Neuronal stem cell (in vitro differentiated cells): ENCODE measurements at regions not wholly inside any gene's neighbourhood (a gene's known extent, or its start where the extent isn't known, plus 50 kb on each side); places are given as distances from the start of the nearest gene placed in this dataset.

Source experiments
- DNase-seq: peaks from one replicate; pipeline ENCODE4 v3.0.0-alpha.2; 2013; ENCODE audit warnings: low spot score
- H2AFZ ChIP-seq: one replicate; pipeline ENCODE4 v1.6.1; 2013; ENCODE audit warnings: mild to moderate bottlenecking, low read length, inconsistent platforms
- H2AK5ac ChIP-seq: 2 replicates; pipeline ENCODE4 v1.6.1; 2013; ENCODE audit warnings: low read depth, mild to moderate bottlenecking, inconsistent platforms, low read length, moderate library complexity, mixed read lengths
- H2BK120ac ChIP-seq: 2 replicates; pipeline ENCODE4 v1.6.1; 2013; ENCODE audit warnings: low read depth, mild to moderate bottlenecking, inconsistent platforms, low read length, moderate library complexity, mixed read lengths
- H2BK12ac ChIP-seq: one replicate; pipeline ENCODE4 v1.6.1; 2013; ENCODE audit warnings: low read length, inconsistent platforms
- H2BK15ac ChIP-seq: 2 replicates; pipeline ENCODE4 v1.6.1; 2013; ENCODE audit warnings: mild to moderate bottlenecking, low read length, inconsistent platforms, mixed read lengths
- H2BK5ac ChIP-seq: one replicate; pipeline ENCODE4 v1.6.1; 2013; ENCODE audit warnings: inconsistent platforms, mild to moderate bottlenecking, low read length, moderate library complexity
- H3K14ac ChIP-seq: one replicate; pipeline ENCODE4 v1.6.1; 2013; ENCODE audit warnings: low read length, inconsistent platforms
- H3K18ac ChIP-seq: 2 replicates; pipeline ENCODE4 v1.6.1; 2013; ENCODE audit warnings: low read length, inconsistent platforms
- H3K23ac ChIP-seq: 2 replicates; pipeline ENCODE4 v1.6.1; 2013; ENCODE audit warnings: low read depth, mild to moderate bottlenecking, mixed read lengths, low read length, inconsistent platforms; ENCODE audit not compliant: poor library complexity
- H3K27ac ChIP-seq: replicated peaks from 3 replicates; pipeline ENCODE4 v1.5.1; 2013; ENCODE audit warnings: low read length, inconsistent platforms
- H3K27me3 ChIP-seq, 3 experiments: 2 replicates each; pipeline ENCODE4 v1.6.1; 2013; ENCODE audit warnings: low read length in 3 of 3, mild to moderate bottlenecking in 2 of 3, inconsistent platforms in 1 of 3, low read depth in 1 of 3, mixed read lengths in 1 of 3, moderate library complexity in 1 of 3; ENCODE audit not compliant: control insufficient read depth in 3 of 3, insufficient read depth in 3 of 3
- H3K36me3 ChIP-seq, 2 donors: replicated peaks in 1 of 2; 2 replicates each; pipeline ENCODE4 v1.6.1; 2013; ENCODE audit warnings: low read length in 2 of 2; ENCODE audit not compliant: control insufficient read depth in 2 of 2, insufficient read depth in 2 of 2
- H3K4ac ChIP-seq: 2 replicates; pipeline ENCODE4 v1.6.1; 2013; ENCODE audit warnings: inconsistent platforms, mild to moderate bottlenecking, low read length, moderate library complexity
- H3K4me1 ChIP-seq, 2 donors: 1 replicate in 1 of 2; 2 replicates in 1 of 2; pipeline ENCODE4 v1.6.1; 2013; ENCODE audit warnings: low read length in 2 of 2, low read depth in 1 of 2; ENCODE audit not compliant: control insufficient read depth in 2 of 2, insufficient read depth in 1 of 2
- H3K4me2 ChIP-seq: one replicate; pipeline ENCODE4 v1.6.1; 2013; ENCODE audit warnings: mild to moderate bottlenecking, low read length, inconsistent platforms; ENCODE audit not compliant: insufficient read depth, poor library complexity, severe bottlenecking
- H3K4me3 ChIP-seq, 2 donors: 2 replicates each; pipeline ENCODE4 v1.5.1; 2013; ENCODE audit warnings: low read length in 2 of 2, mild to moderate bottlenecking in 2 of 2, inconsistent platforms in 1 of 2, moderate library complexity in 1 of 2
- H3K79me1 ChIP-seq: one replicate; pipeline ENCODE4 v1.6.1; 2013; ENCODE audit warnings: low read depth, mild to moderate bottlenecking, inconsistent platforms, low read length, moderate library complexity
- H3K9ac ChIP-seq: one replicate; pipeline ENCODE4 v1.6.1; 2013; ENCODE audit warnings: mild to moderate bottlenecking, low read depth, low read length, inconsistent platforms; ENCODE audit not compliant: poor library complexity
- H3K9me3 ChIP-seq, 2 donors: replicated peaks in 1 of 2; 2 replicates each; pipeline versions ENCODE3 to v1.6.1; 2013; ENCODE audit warnings: low read length in 2 of 2, mild to moderate bottlenecking in 2 of 2, inconsistent platforms in 1 of 2, low read depth in 1 of 2, mixed read lengths in 1 of 2, moderate library complexity in 1 of 2; ENCODE audit not compliant: control insufficient read depth in 2 of 2, insufficient read depth in 1 of 2
- H4K8ac ChIP-seq: one replicate; pipeline ENCODE4 v1.6.1; 2013; ENCODE audit warnings: low read depth, mild to moderate bottlenecking, inconsistent platforms, low read length, moderate library complexity
- H4K91ac ChIP-seq: one replicate; pipeline ENCODE4 v1.6.1; 2013; ENCODE audit warnings: low read length, low read depth, mild to moderate bottlenecking, inconsistent platforms; ENCODE audit not compliant: poor library complexity
- WGBS, 2 donors: extraction: QIAGEN DNeasy Blood & Tissue Kit; methylation state at CpG; one replicate each; pipeline ENCODE4 v1.1.7; 2013; ENCODE audit warnings: missing lambda C conversion rate in 2 of 2, mixed read lengths in 1 of 2; ENCODE audit not compliant: insufficient read length in 2 of 2, insufficient replicate concordance in 1 of 2; ENCODE audit errors: extremely low coverage in 2 of 2; 5-methylcytosine and 5-hydroxymethylcytosine counted together

DNA sequence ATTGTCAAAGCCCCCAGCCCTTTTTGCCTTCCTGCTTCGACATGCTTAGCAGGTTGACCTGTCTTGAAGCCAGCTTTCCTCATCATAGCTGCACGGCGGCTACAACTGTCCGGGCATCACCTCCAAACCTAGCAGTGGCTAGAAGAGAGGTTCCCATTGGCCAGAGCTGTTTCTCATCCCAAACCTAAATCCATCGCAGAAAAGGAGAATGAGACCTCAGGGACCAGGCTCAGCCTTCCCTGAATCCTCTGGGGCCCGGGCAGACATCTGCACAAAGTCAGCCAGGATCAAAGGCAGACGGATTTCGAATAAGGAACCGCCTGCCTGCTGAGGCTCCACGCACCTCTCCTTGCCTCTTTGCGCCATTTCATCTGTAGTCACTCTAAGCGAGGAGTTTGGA lies 101.7 kb upstream of the SLC66A3 start:
- Histone ChIP-seq H3K14ac (no peak overlapping the region), H2BK15ac (no peak overlapping the region)
- WGBS, 2 donors: no CpG with 5 or more reads among the region's 12 CpGs

DNA sequence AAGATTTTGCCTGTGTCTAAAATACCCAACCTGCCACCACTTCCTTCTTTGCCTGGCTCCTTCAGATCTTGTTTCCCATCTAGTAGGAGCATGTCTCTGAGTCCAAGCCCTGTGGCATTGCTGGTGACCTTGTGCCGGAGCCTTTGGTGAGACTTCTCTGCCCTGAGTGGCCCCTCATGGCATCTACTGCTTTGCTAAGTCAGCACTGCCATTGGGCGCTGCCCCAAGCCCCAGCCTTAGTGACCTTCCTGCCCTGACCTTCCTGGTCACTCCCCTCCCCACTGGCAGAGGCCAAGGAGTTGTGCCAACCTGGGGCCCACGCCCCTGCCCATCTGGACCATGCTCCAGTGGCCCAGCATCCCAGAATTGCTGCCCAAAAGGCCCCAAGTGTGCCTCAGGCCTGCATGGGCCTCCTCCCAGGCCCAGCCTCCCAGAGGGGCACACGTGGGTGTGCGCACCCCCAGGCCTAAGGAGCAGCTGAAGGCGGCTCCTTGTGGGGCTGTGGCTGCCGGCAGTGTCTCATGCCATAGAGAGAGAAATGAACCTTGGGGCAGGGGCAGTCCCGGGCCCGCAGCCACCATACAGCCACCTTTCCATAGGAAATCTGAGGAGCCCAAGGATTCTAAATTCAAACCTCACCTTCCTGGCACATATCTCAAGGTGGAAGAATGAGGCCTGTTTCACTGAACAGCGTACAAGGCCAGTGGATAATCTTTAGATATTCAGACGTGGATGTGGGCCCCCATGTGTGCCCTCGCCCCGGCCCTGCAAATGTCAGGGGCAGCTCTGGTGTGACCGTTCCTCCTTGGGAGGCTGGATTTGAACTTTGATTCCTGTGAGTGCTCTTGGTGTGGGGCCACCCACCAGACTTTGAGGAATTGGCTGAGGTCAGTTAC lies 100.2 kb upstream of the SLC66A3 start:
- H3K27ac ChIP-seq: no peak overlapping the region
- no peak overlapping the region for H2BK15ac ChIP-seq
- H3K4me1 ChIP-seq: peaks cover 2 to 3% of the 10 kb centered on the region in 2 donors
- H3K36me3 ChIP-seq: no peaks in the 10 kb centered on the region
- H2AFZ ChIP-seq: no peak overlapping the region
- H2BK120ac ChIP-seq: no peak overlapping the region
- no peak overlapping the region for H3K4me3 ChIP-seq
- H4K91ac ChIP-seq: no peak overlapping the region
- peak overlapping the region; percentile 68 for H2AK5ac ChIP-seq
- peaks cover 2% of the 10 kb centered on the region for H3K79me1 ChIP-seq
- no peaks in the 10 kb centered on the region for H3K9me3 ChIP-seq
- peak overlapping the region; percentile 89 for H2BK12ac ChIP-seq
- H3K18ac ChIP-seq: peak overlapping the region; percentile 45
- no peak overlapping the region for H3K4me2 ChIP-seq
- H3K27me3 ChIP-seq: no peaks in the 10 kb centered on the region
- no peak overlapping the region for H3K4ac ChIP-seq
- H3K23ac ChIP-seq: no peak overlapping the region
- H3K14ac ChIP-seq: peak overlapping the region; percentile 79
- no peak for DNase-seq
- no peak overlapping the region for H2BK5ac ChIP-seq
- WGBS, 2 donors: no CpG with 5 or more reads among the region's 14 CpGs
- H3K9ac ChIP-seq: peak overlapping the region; percentile 18
- H4K8ac ChIP-seq: peak overlapping the region; percentile 95

More for the DNA sequence above, 101.7 kb upstream of the SLC66A3 start:
- no peaks in the 10 kb centered on the region for H3K36me3 ChIP-seq
- H2BK12ac ChIP-seq: no peak overlapping the region
- no peak overlapping the region for H4K91ac ChIP-seq
- no peak overlapping the region for H3K23ac ChIP-seq
- peaks cover 0 to 4% (median 0%) of the 10 kb centered on the region in 3 experiments for H3K27me3 ChIP-seq
- H2BK120ac ChIP-seq: no peak overlapping the region
- no peak overlapping the region for H3K4me3 ChIP-seq
- no peak overlapping the region for H3K4me2 ChIP-seq
- no peaks in the 10 kb centered on the region for H3K9me3 ChIP-seq
- H3K4ac ChIP-seq: no peak overlapping the region
- peaks cover 2% of the 10 kb centered on the region for H3K79me1 ChIP-seq
- peaks cover 3 to 4% of the 10 kb centered on the region in 2 donors for H3K4me1 ChIP-seq
- H3K18ac ChIP-seq: no peak overlapping the region
- H3K9ac ChIP-seq: no peak overlapping the region
- H2BK5ac ChIP-seq: no peak overlapping the region
- H2AK5ac ChIP-seq: no peak overlapping the region
- no peak overlapping the region for H2AFZ ChIP-seq
- no peak overlapping the region for H4K8ac ChIP-seq
- H3K27ac ChIP-seq: no peak overlapping the region
- no peak for DNase-seq

DNA sequence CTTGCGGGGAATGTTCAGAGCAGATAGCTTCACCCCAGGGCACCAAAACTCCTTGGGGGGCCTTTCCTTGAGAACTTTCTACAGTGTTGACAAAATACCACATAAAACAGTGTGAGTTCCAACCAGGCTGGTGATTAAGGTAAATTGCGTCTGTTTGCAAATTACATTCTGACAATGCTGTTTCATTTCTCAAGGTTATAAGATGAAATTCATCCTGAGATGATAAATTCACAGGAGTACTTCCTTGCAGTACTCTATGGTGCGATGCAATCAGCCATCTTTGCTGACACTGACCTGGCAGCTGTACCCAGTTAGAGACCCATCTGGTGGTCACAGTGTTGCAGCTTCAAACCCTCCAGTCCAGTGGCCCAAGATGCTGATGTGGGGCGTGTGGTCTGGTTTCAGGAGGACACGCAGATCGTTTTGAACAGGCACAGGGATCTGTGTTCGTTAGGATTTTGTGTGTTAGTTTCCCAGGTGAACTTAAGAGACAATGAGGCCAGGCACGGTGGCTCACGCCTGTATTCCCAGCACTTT lies 99.5 kb upstream of the SLC66A3 start:
- Histone ChIP-seq H3K27me3 (no peaks in the 10 kb centered on the region), H3K14ac (no peak overlapping the region), H3K4me1 (no peaks in the 10 kb centered on the region), H3K18ac (no peak overlapping the region), H2AFZ (no peak overlapping the region), H2BK15ac (no peak overlapping the region), H3K9me3 (peaks cover 0 to 2% of the 10 kb centered on the region in 2 donors), H3K27ac (no peak overlapping the region), H3K4ac (no peak overlapping the region), H4K8ac (no peak overlapping the region), H3K36me3 (no peaks in the 10 kb centered on the region), H3K79me1 (peaks cover 2% of the 10 kb centered on the region), H4K91ac (no peak overlapping the region), H3K9ac (no peak overlapping the region), H3K4me3 (no peak overlapping the region), H2BK5ac (no peak overlapping the region), H3K4me2 (no peak overlapping the region), H3K23ac (no peak overlapping the region), H2AK5ac (no peak overlapping the region), H2BK12ac (no peak overlapping the region), H2BK120ac (no peak overlapping the region)
- no CpG with 5 or more reads among the region's 9 CpGs for WGBS, 2 donors
- no peak for DNase-seq

DNA sequence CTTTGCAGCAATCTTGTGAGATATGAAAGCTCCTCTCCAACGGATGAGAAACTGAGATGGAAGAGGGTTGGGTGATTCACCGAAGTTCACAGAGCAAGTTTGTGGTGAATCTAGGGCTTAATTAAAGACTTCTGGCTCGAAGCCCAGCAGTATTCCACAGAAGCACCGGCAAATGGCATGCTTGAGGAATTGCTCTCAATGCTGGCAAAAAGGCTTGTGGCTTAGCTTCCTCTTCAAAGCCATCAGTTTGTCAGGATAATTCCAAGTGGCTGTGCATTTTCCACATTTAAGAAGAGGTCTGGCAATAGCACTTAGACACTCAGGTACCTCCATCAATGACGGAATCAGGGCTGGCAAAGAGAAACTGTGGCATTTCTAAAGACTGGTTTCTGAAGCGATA lies 98.7 kb upstream of the SLC66A3 start:
- H3K4me1 ChIP-seq: no peaks in the 10 kb centered on the region
- peaks cover under 1% of the 10 kb centered on the region for H3K79me1 ChIP-seq
- DNase-seq: no peak
- H2AFZ ChIP-seq: no peak overlapping the region
- H3K9ac ChIP-seq: no peak overlapping the region
- H2BK5ac ChIP-seq: no peak overlapping the region
- no peak overlapping the region for H4K8ac ChIP-seq
- H3K14ac ChIP-seq: no peak overlapping the region
- no peaks in the 10 kb centered on the region for H3K36me3 ChIP-seq
- peaks cover 2 to 3% of the 10 kb centered on the region in 2 donors for H3K9me3 ChIP-seq
- no peaks in the 10 kb centered on the region for H3K27me3 ChIP-seq
- H3K4me2 ChIP-seq: no peak overlapping the region
- H3K18ac ChIP-seq: no peak overlapping the region
- no peak overlapping the region for H3K4me3 ChIP-seq
- H2BK120ac ChIP-seq: no peak overlapping the region
- no peak overlapping the region for H3K23ac ChIP-seq
- no CpG with 5 or more reads among the region's 6 CpGs for WGBS, 2 donors
- no peak overlapping the region for H2BK12ac ChIP-seq
- no peak overlapping the region for H4K91ac ChIP-seq
- no peak overlapping the region for H2AK5ac ChIP-seq
- no peak overlapping the region for H3K4ac ChIP-seq
- no peak overlapping the region for H3K27ac ChIP-seq
- H2BK15ac ChIP-seq: no peak overlapping the region
